GM13976 (cell line): ENCODE measurements at regions not wholly inside any gene's neighbourhood (a gene's known extent, or its start where the extent isn't known, plus 50 kb on each side); places are given as distances from the start of the nearest gene placed in this dataset.

Source experiments
- DNase-seq: peaks from one replicate; pipeline ENCODE4 v3.0.0; 2012; ENCODE audit warnings: low spot score
- in situ Hi-C: fragments of 300-500 bp; cut with MboI; formaldehyde crosslinking; loops from one replicate; pipeline ENCODE4 v1.12.0; 2022; ENCODE audit warnings: low sequenced_read_pairs, mixed read lengths, inconsistent platforms; ENCODE audit not compliant: unreplicated experiment
- TF ChIP-seq, protein P1 (sequence below): IDR thresholded peaks from 2 replicates; pipeline ENCODE4 v1.5.1; 2012; ENCODE audit warnings: borderline replicate concordance, mild to moderate bottlenecking; ENCODE audit not compliant: insufficient read depth; ENCODE audit errors: extremely low read depth, missing control alignments, control extremely low read depth

DNA sequence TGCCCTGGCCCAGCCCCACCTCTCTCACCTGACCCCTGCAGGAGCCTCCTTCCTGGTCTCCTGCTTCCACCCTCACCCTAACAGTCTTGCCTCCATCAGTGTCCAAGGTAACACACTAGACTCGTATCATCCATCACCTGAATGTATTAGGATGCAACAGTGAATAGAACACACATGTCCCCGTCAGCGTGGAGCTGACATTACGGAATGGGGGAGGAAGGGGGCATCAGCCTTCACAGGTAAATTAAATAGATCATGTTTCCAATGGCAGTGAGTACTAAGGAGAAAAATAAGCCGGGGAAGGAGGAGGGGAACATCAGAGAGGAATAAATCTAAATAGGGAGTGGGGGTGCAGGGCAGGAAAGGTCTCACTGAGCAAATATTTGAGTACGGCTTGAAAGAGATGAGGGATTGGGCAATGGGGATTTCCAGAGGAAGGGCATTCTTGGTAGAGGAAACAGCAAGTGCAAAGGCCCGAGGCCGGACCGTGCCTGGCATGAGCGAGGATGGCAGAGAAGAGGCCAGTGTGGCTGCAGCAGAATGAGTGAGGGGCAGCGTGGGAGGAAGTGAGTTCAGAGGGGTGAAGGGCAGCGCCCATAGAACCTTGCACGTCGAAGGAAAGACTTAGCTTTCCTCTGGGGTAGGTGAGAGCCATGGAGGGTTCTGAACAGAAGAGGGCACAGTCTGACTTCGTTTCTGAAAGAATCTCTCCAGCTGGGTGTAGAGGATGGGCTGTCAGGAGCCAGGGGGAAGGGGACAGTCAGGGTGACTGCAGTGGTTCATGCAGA, 110.1 kb upstream of the PTPN1 start:
- DNase-seq: no peak
- TF ChIP-seq, protein P1, sequence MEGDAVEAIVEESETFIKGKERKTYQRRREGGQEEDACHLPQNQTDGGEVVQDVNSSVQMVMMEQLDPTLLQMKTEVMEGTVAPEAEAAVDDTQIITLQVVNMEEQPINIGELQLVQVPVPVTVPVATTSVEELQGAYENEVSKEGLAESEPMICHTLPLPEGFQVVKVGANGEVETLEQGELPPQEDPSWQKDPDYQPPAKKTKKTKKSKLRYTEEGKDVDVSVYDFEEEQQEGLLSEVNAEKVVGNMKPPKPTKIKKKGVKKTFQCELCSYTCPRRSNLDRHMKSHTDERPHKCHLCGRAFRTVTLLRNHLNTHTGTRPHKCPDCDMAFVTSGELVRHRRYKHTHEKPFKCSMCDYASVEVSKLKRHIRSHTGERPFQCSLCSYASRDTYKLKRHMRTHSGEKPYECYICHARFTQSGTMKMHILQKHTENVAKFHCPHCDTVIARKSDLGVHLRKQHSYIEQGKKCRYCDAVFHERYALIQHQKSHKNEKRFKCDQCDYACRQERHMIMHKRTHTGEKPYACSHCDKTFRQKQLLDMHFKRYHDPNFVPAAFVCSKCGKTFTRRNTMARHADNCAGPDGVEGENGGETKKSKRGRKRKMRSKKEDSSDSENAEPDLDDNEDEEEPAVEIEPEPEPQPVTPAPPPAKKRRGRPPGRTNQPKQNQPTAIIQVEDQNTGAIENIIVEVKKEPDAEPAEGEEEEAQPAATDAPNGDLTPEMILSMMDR: no peak
- in situ Hi-C loops: no loop called here

DNA sequence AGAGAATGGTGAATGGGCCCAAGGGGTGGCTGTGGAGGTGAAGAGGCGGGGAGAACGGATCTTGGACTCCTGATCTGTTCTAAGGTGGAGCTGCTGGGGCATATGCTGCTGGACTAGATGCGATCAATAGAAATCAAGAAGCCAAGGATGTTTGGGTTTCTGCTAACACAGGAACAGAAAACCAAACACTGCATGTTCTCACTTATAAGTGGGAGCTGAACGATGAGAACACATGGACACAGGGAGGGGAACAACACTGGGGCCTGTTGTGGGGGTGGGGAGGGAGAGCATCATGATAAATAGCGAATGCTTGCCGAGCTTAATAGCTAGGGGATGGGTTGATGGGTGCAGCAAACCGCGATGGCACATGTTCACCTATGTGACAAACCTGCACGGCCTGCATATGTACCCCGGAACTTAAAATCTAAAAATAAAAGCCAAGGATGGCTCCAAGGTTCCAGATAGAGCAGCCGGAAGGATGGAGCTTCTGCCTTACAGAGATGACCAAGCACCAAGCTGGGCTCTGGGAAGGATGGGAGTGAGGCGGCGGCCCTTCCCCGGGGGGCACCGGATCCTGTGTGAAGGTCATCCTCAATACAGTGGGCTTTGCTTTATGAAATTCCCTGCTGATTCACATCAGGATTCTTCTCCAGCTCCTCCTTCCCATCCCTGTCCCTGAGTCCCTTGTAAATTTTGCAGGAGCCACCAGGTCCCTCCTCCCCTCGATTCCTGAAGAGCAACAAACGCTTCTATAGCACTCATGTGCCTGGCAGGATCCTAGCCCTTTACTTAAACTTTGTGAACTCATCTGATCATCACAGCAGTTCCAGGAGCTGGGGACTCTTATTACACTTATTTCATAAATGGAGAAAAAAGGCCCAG, 109.2 kb upstream of the PTPN1 start:
- in situ Hi-C loops: no loop called here
- TF ChIP-seq, protein P1: no peak
- no peak for DNase-seq

DNA sequence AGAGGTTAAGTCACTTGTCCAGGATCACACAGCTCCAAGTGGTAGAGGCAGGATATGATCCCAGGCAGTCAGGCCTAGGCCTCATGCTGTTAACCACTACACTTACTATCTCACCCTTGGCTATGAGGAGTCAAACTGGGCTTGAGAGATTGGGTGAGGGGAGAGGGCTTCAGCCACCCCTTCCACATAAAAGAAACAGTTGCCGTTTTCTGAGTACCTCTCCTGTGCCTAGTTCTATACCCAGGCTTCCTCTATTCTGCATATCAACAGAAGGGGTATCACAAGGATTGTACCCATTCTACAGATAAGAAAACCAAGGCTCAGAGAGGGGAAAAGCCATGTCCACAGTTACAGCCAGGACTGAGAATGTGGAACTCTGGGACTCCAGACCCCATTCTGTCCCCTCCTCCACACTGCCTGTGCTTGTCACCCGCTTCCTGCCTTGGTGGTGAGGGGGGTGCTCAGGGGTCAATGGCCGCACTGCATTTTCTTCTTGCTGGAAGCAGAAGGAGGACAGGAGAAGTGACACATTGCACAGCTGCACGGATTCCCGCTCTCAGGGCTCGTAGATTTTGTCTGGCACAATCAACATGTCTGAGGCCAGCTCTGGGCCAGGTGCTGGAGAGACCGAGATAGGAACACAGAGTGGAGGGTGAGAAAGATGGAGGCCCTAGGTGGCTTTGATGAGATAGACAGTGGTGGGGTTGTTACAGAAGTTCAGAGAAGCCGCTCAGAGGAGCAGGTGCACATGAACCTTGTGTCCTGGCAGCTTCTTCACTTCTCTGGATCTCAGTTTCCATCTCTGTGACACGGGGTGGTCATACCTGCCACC, 108.4 kb upstream of the PTPN1 start:
- in situ Hi-C loops: no loop called here
- TF ChIP-seq, protein P1: no peak
- no peak for DNase-seq

DNA sequence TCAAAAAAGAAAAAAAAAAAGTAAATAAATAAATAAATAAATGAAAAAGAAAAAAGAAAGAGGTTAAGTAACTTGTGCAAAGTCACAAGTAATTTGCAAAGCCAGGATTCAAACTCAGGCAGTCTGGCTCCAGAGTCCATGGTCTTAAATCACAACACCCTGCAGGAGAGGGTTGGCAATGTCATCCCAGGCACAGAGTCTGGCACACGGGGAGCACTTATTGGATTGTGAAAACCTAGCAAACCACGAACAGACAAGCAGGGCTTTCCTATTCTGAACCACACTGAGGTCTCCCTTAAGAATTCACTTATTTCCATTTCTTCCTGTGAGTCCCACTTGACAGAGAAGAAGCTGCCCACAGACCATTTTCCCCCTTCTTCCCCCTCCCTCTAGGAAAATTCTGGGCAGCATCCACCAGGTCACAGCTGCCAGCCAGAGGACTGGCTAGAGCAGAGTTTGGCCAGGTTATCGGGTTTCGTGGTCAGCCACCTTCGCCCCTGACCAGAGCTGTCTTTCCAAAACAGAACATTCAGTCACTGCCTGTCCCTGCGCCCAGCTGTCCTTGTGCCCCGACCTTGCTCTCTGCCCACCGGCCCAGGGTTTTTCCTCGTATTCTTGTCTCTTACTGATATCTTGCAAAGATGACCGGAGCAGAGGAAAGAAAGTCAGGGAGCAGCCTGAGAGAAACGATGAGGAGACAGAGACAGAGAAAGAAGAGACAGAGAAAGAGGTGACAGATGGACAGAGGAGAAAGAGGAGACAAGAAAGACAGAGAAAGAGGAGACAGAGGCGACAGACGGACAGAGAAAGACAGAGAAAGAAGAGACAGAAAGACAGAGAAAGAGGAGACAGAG, 106.4 kb upstream of the PTPN1 start:
- DNase-seq: no peak
- TF ChIP-seq, protein P1: no peak
- in situ Hi-C loops: no loop called here

DNA sequence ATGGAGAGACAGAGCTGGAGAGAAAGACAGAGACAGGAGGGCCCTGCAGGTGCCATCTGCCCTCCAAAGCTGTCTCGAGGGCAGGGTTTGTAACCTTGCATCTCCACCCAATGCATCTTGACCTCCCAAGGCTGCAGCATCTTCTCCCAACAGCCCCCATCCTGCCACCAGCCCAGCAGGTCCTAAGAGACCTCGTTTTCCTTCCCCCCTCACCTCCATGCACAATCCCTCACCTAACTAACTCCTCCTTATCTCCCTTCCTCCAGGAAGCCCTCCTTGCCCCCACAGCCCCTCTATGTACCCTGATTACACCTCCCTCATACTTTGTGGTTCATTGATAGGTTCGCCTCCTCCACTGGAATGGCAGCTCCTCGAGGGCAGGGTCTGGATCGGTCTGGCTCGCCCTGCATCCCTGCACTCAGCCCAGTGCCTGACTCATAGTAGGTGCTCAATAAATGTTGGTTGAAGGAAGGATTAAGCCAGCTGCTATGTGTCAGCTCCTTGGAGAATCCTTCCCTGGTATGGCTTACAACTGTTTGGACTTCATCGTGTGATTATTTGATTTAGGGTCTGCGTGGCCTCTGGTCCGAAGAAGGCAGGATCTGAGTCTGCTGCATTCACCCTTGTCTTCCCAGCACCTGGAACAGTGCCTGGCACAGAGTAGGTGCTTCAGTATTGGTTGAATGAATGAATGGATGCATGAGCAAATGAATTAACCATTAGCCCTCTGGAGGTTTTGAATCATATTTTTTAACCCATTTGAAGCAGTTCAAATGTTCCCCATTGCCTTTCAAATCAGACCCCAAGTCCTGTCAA, 105.6 kb upstream of the PTPN1 start:
- in situ Hi-C loops: no loop called here
- TF ChIP-seq, protein P1: no peak
- no peak for DNase-seq
